ENCODE measurements at regions not wholly inside any gene's neighbourhood (a gene's known extent, or its start where the extent isn't known, plus 50 kb on each side); places are given as distances from the start of the nearest gene placed in this dataset.

DNA sequence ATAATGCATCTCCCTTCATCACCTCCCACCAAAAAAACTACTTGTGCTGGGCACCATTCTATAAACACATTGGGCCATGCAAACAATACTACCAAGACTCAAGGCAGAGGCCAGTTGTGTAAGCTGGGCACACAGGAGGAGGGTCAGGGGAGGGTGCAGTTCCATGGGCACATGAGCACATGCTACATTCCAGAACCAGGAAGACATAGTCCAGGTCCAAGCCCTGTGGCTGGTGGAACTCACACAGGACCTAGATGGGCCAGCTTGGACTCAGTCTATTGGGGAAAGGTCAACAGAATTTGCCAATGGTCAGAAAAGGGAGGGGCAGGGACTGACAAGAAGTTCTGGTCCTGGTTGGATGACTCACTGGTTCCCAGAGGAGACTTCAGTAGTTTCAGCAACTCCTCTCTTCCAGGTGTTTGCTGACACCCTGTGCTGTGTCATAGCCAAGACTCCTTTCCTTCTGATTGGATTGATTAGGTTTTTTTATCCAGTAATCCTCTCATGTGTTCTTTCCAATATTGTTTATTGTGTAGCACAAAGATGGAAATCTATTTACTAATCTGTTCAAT lies 249.7 kb downstream of the C1orf94 start:
- TF ChIP-seq POLR2AphosphoS5 (IDR thresholded peaks at IDR 0.05; ENCODE audit: low read depth, low read length) (no peak), SIN3A (IDR thresholded peaks at IDR 0.05; ENCODE audit: borderline replicate concordance, insufficient read depth, low read length) (no peak), TAF1 (IDR thresholded peaks at IDR 0.05; ENCODE audit: borderline replicate concordance, insufficient read depth, low read length) (no peak)

DNA sequence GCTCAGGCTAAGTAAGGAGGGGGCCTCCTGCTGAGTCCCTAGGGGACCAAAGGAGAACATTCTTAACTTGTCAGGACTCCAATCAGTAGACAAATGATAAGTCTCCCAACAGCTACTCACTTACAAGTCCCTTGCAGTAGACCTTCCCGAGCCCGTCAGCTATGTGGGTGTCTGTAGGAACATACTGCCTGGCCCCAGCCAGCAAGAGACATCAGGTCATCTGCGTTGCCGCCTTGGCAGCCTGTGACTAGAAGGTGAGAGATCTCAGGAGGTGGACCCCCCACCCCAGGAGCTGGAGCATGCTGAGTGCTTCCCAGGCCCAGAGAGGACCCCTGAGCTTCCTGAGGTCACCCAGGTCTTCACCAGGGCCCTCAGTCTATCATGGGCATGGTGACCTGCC lies 250.5 kb downstream of the C1orf94 start:
- TF ChIP-seq FOXP2 (optimal IDR thresholded peaks at IDR 0.05; ENCODE audit: borderline replicate concordance, extremely low read depth, extremely low read length, insufficient read depth) (no peak), TAF1 (IDR thresholded peaks at IDR 0.05; ENCODE audit: borderline replicate concordance, insufficient read depth, low read length) (no peak), POLR2AphosphoS5 (IDR thresholded peaks at IDR 0.05; ENCODE audit: low read depth, low read length) (no peak), SIN3A (IDR thresholded peaks at IDR 0.05; ENCODE audit: borderline replicate concordance, insufficient read depth, low read length) (no peak)
- TF ChIP-seq, protein P1, sequence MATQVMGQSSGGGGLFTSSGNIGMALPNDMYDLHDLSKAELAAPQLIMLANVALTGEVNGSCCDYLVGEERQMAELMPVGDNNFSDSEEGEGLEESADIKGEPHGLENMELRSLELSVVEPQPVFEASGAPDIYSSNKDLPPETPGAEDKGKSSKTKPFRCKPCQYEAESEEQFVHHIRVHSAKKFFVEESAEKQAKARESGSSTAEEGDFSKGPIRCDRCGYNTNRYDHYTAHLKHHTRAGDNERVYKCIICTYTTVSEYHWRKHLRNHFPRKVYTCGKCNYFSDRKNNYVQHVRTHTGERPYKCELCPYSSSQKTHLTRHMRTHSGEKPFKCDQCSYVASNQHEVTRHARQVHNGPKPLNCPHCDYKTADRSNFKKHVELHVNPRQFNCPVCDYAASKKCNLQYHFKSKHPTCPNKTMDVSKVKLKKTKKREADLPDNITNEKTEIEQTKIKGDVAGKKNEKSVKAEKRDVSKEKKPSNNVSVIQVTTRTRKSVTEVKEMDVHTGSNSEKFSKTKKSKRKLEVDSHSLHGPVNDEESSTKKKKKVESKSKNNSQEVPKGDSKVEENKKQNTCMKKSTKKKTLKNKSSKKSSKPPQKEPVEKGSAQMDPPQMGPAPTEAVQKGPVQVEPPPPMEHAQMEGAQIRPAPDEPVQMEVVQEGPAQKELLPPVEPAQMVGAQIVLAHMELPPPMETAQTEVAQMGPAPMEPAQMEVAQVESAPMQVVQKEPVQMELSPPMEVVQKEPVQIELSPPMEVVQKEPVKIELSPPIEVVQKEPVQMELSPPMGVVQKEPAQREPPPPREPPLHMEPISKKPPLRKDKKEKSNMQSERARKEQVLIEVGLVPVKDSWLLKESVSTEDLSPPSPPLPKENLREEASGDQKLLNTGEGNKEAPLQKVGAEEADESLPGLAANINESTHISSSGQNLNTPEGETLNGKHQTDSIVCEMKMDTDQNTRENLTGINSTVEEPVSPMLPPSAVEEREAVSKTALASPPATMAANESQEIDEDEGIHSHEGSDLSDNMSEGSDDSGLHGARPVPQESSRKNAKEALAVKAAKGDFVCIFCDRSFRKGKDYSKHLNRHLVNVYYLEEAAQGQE (IDR thresholded peaks at IDR 0.05; ENCODE audit: insufficient read depth in 1 of 2, low read depth in 2 of 2, low read length in 2 of 2), result no peak

DNA sequence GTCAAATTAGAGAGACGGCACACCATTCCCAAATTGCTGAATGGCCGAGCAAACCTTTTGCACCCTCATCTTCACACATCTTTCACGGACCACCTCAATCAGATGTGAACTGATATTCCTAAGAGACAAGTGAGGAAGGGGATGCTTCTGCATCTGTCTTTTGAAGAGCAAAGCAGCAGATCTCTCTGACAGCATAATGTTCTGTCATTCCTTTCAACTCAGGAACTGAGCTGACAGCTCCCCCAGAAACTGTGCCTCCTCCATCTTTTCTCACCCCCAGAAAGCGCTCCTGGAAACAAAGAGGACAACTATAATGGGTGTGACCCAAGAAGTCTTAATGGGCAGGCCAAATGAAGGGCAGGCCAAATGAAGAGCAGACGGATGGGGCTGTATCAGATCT lies 256.4 kb downstream of the C1orf94 start:
- no peak for TF ChIP-seq FOXP2 (optimal IDR thresholded peaks at IDR 0.05; ENCODE audit: borderline replicate concordance, extremely low read depth, extremely low read length, insufficient read depth)
- TF ChIP-seq SIN3A (IDR thresholded peaks at IDR 0.05; ENCODE audit: borderline replicate concordance, insufficient read depth, low read length), result no peak
- TF ChIP-seq, protein P1 (IDR thresholded peaks at IDR 0.05; ENCODE audit: insufficient read depth in 1 of 2, low read depth in 2 of 2, low read length in 2 of 2), result no peak
- TF ChIP-seq POLR2AphosphoS5 (IDR thresholded peaks at IDR 0.05; ENCODE audit: low read depth, low read length), result no peak
- TF ChIP-seq TAF1 (IDR thresholded peaks at IDR 0.05; ENCODE audit: borderline replicate concordance, insufficient read depth, low read length), result no peak

DNA sequence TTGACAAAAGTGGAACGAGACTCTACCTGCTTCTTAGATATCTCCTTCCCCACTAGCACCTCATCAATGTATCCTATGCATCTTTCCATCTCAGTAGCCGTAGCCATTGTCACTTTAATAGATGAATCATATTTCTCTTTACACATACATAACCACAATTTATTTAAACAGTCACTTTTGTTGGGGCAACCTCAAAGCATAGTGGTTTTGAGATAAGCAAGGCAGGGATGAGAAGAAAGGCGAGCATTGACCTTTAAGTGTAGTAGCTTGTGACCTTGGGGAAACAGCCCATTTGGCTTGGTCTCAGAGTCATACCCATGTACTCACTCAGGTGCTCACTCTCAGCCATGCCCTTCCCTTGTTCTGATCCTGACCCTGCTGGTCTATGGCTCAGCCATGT lies 260.1 kb downstream of the C1orf94 start:
- TF ChIP-seq TAF1 (IDR thresholded peaks at IDR 0.05; ENCODE audit: borderline replicate concordance, insufficient read depth, low read length), result no peak
- no peak for TF ChIP-seq FOXP2 (optimal IDR thresholded peaks at IDR 0.05; ENCODE audit: borderline replicate concordance, extremely low read depth, extremely low read length, insufficient read depth)
- TF ChIP-seq POLR2AphosphoS5 (IDR thresholded peaks at IDR 0.05; ENCODE audit: low read depth, low read length), result no peak
- TF ChIP-seq SIN3A (IDR thresholded peaks at IDR 0.05; ENCODE audit: borderline replicate concordance, insufficient read depth, low read length), result no peak
- TF ChIP-seq, protein P1 (IDR thresholded peaks at IDR 0.05; ENCODE audit: insufficient read depth in 1 of 2, low read depth in 2 of 2, low read length in 2 of 2), result no peak

DNA sequence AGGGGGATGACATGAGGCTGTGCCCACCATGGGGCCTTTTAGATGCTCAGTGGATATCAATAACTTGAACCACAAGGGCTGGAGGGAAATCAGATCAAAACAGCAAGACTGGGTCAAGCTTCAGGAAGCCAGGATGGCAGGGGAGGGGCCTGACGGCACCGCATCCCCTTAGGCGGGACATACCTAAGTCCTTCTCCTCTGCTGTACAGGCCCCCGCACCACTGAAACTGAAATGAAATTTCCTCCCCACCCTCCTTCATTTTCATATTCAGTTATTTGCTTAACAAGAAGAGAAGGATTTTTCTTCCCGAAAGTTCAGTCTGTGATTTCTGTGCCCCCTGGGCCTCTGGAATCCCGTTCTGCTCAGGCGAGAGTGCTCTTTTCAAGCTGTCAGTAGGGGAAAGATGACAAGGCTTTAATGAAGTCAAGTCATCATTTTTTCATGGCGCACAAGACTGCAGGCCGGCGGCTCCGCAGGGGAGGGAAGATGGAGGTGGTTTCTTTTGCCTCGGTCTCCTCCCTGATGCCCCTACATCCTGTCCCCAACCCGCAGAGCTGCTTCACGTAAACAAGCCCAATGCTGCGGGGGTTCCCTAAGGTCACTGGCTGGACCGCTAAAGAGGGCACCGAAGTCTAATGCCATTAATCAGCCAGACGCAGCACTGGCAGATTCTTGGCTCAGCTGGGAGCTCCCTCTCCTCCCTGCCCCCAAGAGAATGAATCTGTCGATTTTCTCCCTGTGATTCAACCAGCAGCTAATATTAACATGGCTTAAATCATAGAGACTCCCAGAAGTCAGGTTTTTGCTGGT lies 264.8 kb downstream of the C1orf94 start:
- TF ChIP-seq SIN3A (IDR thresholded peaks at IDR 0.05; ENCODE audit: borderline replicate concordance, insufficient read depth, low read length), result no peak
- TF ChIP-seq POLR2AphosphoS5 (IDR thresholded peaks at IDR 0.05; ENCODE audit: low read depth, low read length), result no peak
- TF ChIP-seq, protein P1 (IDR thresholded peaks at IDR 0.05; ENCODE audit: insufficient read depth in 1 of 2, low read depth in 2 of 2, low read length in 2 of 2), result no peak
- TF ChIP-seq TAF1 (IDR thresholded peaks at IDR 0.05; ENCODE audit: borderline replicate concordance, insufficient read depth, low read length), result no peak
- no peak for TF ChIP-seq FOXP2 (optimal IDR thresholded peaks at IDR 0.05; ENCODE audit: borderline replicate concordance, extremely low read depth, extremely low read length, insufficient read depth)

Data from PFSK-1 (cell line).